ENCODE measurements at regions not wholly inside any gene's neighbourhood (a gene's known extent, or its start where the extent isn't known, plus 50 kb on each side); places are given as distances from the start of the nearest gene placed in this dataset.
"Not testable (repeated sequence)": the region's sequence is repeated elsewhere in the genome, so short reads cannot be mapped to it uniquely, and the experiment has no call there.

DNA sequence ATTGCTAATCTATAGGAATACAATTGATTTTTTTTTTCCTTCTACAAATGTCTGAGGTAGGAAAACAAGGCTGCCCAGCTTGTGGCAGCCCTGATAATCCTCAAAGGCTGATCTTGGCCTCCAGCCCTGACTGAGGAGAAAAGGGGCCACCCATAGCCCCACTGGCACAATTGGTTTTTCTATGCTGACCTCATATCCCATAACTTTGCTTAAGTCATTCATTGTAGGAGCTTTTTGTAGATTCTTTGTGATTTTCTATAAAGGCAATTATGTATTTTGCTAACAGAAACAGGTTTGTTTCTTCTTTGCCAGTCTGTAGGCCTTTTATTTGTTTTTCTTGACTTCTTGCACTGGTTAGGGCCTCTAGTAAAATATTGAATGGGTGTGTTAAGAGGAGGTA is 80.2 kb upstream of the C15orf39 start:
- intact Hi-C loops (cut with DNase I): no loop called here
- Histone ChIP-seq H3K9me3 (no peaks in the 10 kb centered on the region), H3K27ac (replicated peaks in 1 of 4) (no peak overlapping the region), H3K4me1 (peaks cover 0 to 8% (median 6%) of the 10 kb centered on the region in 4 donors), H3K27me3 (no peaks in the 10 kb centered on the region), H3K4me3 (no peak overlapping the region), H3K36me3 (no peaks in the 10 kb centered on the region)
- TF ChIP-seq, protein P1, sequence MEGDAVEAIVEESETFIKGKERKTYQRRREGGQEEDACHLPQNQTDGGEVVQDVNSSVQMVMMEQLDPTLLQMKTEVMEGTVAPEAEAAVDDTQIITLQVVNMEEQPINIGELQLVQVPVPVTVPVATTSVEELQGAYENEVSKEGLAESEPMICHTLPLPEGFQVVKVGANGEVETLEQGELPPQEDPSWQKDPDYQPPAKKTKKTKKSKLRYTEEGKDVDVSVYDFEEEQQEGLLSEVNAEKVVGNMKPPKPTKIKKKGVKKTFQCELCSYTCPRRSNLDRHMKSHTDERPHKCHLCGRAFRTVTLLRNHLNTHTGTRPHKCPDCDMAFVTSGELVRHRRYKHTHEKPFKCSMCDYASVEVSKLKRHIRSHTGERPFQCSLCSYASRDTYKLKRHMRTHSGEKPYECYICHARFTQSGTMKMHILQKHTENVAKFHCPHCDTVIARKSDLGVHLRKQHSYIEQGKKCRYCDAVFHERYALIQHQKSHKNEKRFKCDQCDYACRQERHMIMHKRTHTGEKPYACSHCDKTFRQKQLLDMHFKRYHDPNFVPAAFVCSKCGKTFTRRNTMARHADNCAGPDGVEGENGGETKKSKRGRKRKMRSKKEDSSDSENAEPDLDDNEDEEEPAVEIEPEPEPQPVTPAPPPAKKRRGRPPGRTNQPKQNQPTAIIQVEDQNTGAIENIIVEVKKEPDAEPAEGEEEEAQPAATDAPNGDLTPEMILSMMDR (IDR thresholded peaks at IDR 0.05): no peak
- no peak for TF ChIP-seq POLR2A (IDR thresholded peaks at IDR 0.05; ENCODE audit: low read depth)
- TF ChIP-seq EP300 (IDR thresholded peaks at IDR 0.05): no peak
- TF ChIP-seq POLR2AphosphoS5 (IDR thresholded peaks at IDR 0.05): no peak
- DNase-seq (ENCODE audit: extremely low spot score): no peak

DNA sequence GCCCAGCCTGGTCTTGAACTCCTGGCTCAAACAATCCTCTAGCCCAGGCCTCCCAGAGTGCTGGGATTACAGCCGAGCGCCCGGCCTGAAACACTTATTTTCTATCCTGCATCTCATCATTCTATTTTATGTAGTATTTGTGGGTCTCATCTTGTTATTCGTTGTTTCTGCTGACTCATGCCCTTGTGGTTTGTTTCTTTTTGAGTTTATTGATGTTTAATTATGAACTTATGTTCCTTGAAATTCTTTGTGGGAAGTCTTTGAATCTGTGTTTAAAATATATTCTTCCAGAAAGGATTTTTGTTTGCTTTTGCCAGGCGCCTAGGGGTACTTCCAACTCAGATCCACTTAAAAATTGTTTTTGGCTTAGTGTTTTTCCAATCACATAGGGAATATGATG is 78.3 kb upstream of the C15orf39 start:
- intact Hi-C loops (cut with DNase I): no loop called here
- WGBS: 86% methylated on average over 5 of the region's 5 CpGs
- TF ChIP-seq EP300 (IDR thresholded peaks at IDR 0.05) (no peak), POLR2AphosphoS5 (IDR thresholded peaks at IDR 0.05) (no peak), POLR2A (IDR thresholded peaks at IDR 0.05; ENCODE audit: low read depth) (no peak)
- TF ChIP-seq, protein P1 (IDR thresholded peaks at IDR 0.05): no peak
- DNase-seq (ENCODE audit: extremely low spot score): no peak
- Histone ChIP-seq H3K36me3 (no peaks in the 10 kb centered on the region), H3K4me3 (no peak overlapping the region), H3K27me3 (no peaks in the 10 kb centered on the region), H3K9me3 (no peaks in the 10 kb centered on the region), H3K4me1 (peaks cover 0 to 8% (median 6%) of the 10 kb centered on the region in 4 donors), H3K27ac (replicated peaks in 1 of 4) (no peak overlapping the region)

DNA sequence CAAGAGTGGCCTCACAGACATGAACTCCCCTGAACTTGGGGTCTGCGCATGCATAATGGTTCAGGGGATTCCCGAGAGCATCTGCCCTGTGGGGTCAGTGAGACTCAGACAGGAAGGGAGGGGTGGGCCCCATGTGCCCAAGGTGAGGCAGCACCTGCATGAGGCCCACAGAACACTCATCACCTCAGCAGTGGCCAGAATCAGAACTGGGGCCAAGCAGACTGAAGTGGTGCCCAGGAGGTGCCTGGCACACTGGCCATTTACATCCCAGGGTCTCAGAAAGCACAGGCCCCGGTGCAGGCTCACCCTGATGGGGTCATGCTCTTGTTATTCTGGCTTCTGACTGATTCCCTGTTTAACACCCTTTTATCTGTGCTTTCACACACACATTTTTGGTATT is 77.4 kb upstream of the C15orf39 start:
- H3K27ac ChIP-seq (replicated peaks in 1 of 4); H3K27me3 ChIP-seq; H3K9me3 ChIP-seq; intact Hi-C loops (cut with DNase I); DNase-seq (ENCODE audit: extremely low spot score); H3K4me3 ChIP-seq; H3K4me1 ChIP-seq; H3K36me3 ChIP-seq: not testable (repeated sequence)
- 78% methylated on average over 3 of the region's 3 CpGs for WGBS

DNA sequence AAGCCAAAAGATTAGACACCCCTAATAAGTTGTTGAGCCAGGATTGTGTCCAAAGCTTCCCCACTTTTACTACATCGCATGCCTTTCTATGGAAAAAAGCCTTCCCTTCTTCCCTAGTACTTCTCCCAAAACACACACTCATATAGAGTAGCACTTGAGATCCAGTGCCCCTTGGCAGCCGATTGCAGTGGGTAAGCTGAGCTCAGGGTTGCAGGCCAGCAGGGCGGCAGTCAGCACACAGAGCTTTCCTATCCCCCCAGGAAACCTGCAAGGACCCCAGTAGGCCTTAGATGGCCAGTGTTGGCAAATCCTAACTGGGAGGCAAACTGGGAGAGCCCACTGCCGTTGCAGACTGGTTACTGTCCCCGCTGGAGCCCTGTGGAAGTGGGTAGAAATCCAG is 75.7 kb upstream of the C15orf39 start:
- intact Hi-C loops (cut with DNase I): no loop called here
- TF ChIP-seq, protein P1 (IDR thresholded peaks at IDR 0.05): no peak
- TF ChIP-seq POLR2A (IDR thresholded peaks at IDR 0.05; ENCODE audit: low read depth): no peak
- H3K36me3 ChIP-seq: no peaks in the 10 kb centered on the region
- H3K9me3 ChIP-seq: no peaks in the 10 kb centered on the region
- 98% methylated on average over 5 of the region's 5 CpGs for WGBS
- no peak overlapping the region for H3K27ac ChIP-seq (replicated peaks in 1 of 4)
- peaks cover 0 to 8% (median 6%) of the 10 kb centered on the region in 4 donors for H3K4me1 ChIP-seq
- H3K27me3 ChIP-seq: no peaks in the 10 kb centered on the region
- no peak for DNase-seq (ENCODE audit: extremely low spot score)
- H3K4me3 ChIP-seq: no peak overlapping the region

DNA sequence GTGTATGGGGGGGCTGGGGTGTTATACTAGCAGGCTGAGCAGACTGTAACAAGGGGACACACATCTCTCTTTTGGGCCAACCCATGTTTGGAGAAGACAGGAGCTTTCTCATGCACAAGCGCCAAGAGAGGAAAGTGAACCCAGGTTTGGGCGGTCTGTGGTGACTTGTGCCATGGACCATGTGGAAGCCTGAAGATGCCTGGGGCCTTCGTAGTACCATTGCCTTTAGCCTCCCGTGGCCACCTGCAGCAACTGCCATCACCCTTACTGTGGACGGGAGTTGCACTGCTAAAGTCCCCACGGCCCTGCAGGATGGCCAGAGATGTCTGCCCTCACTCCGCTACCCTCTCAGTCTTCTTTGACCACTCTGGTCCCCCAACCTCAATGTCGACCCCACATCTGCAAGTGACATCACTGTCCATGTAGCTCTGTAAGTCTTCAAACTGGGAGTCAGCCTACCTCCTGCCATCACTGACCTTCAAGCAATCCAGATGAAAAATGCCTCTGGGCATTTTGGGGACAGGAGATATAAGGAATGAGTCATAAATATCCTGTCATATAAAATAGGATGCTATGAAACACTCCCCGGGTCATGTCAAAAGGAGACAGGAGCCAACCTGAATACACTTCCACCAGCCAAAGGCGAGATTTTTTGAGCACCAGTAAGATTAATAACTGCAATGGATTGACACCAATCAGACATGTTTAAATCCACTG is 74.7 kb upstream of the C15orf39 start:
- 92% methylated on average over 10 of the region's 10 CpGs for WGBS
- TF ChIP-seq EP300 (IDR thresholded peaks at IDR 0.05) (no peak), POLR2AphosphoS5 (IDR thresholded peaks at IDR 0.05) (no peak), POLR2A (IDR thresholded peaks at IDR 0.05; ENCODE audit: low read depth) (no peak)
- TF ChIP-seq, protein P1 (IDR thresholded peaks at IDR 0.05): no peak
- DNase-seq (ENCODE audit: extremely low spot score): no peak
- H3K36me3 ChIP-seq: no peaks in the 10 kb centered on the region
- intact Hi-C loops (cut with DNase I): no loop called here
- no peak overlapping the region for H3K4me3 ChIP-seq
- no peaks in the 10 kb centered on the region for H3K27me3 ChIP-seq
- H3K27ac ChIP-seq (replicated peaks in 1 of 4): no peak overlapping the region
- no peaks in the 10 kb centered on the region for H3K9me3 ChIP-seq
- H3K4me1 ChIP-seq: peaks cover 0 to 8% (median 6%) of the 10 kb centered on the region in 4 donors
